ENCODE measurements at regions not wholly inside any gene's neighbourhood (a gene's known extent, or its start where the extent isn't known, plus 50 kb on each side); places are given as distances from the start of the nearest gene placed in this dataset.

- no peak for DNase-seq (ENCODE audit: low spot score)
These were observed 289.4 kb upstream of the MYOCD start for GRCh38 chr17:12376276-12376675.

- DNase-seq (ENCODE audit: low spot score) = no peak
These were observed 279.5 kb upstream of the MYOCD start for GRCh38 chr17:12386225-12386624.

- DNase-seq (ENCODE audit: low spot score) = no peak
These were observed 277.5 kb upstream of the MYOCD start for GRCh38 chr17:12388226-12388625.

GRCh38 chr17:12389421-12389820 is 276.3 kb upstream of the MYOCD start:
- DNase-seq (ENCODE audit: low spot score) = no peak

- no peak for DNase-seq (ENCODE audit: low spot score)
These were observed 275.1 kb upstream of the MYOCD start for GRCh38 chr17:12390631-12391030.

- DNase-seq (ENCODE audit: low spot score) = no peak
These were observed 274.2 kb upstream of the MYOCD start for GRCh38 chr17:12391468-12391867.

GRCh38 chr17:12395733-12396354 is 269.8 kb upstream of the MYOCD start:
- DNase-seq (ENCODE audit: low spot score) = no peak

GRCh38 chr17:12398441-12399051 is 267.1 kb upstream of the MYOCD start:
- DNase-seq (ENCODE audit: low spot score) = no peak

GRCh38 chr17:12402963-12403622 is 262.6 kb upstream of the MYOCD start:
- DNase-seq (ENCODE audit: low spot score) = no peak

- DNase-seq (ENCODE audit: low spot score) = no peak
These were observed 261.8 kb upstream of the MYOCD start for GRCh38 chr17:12403881-12404398.

- DNase-seq (ENCODE audit: low spot score) = no peak
These were observed 259.0 kb upstream of the MYOCD start for GRCh38 chr17:12406623-12407215.

- DNase-seq (ENCODE audit: low spot score) = no peak
These were observed 258.0 kb upstream of the MYOCD start for GRCh38 chr17:12407495-12408252.

GRCh38 chr17:12409082-12409481 is 256.6 kb upstream of the MYOCD start:
- DNase-seq (ENCODE audit: low spot score) = no peak

GRCh38 chr17:12410717-12411116 is 255.0 kb upstream of the MYOCD start:
- DNase-seq (ENCODE audit: low spot score) = no peak

- DNase-seq (ENCODE audit: low spot score) = no peak
These were observed 250.7 kb upstream of the MYOCD start for GRCh38 chr17:12415031-12415430.

GRCh38 chr17:12421077-12421476 is 244.6 kb upstream of the MYOCD start:
- DNase-seq (ENCODE audit: low spot score) = no peak

GRCh38 chr17:12421646-12422306 is 243.9 kb upstream of the MYOCD start:
- no peak for DNase-seq (ENCODE audit: low spot score)

- no peak for DNase-seq (ENCODE audit: low spot score)
These were observed 243.0 kb upstream of the MYOCD start for GRCh38 chr17:12422651-12423050.

GRCh38 chr17:12423337-12423736 is 242.4 kb upstream of the MYOCD start:
- DNase-seq (ENCODE audit: low spot score) = no peak

GRCh38 chr17:12429116-12429515 is 236.6 kb upstream of the MYOCD start:
- no peak for DNase-seq (ENCODE audit: low spot score)

GRCh38 chr17:12431188-12431587 is 234.5 kb upstream of the MYOCD start:
- no peak for DNase-seq (ENCODE audit: low spot score)

- DNase-seq (ENCODE audit: low spot score) = no peak
These were observed 227.5 kb upstream of the MYOCD start for GRCh38 chr17:12438212-12438611.

Measured in putamen (tissue), 1 donor.